OCI-M1 (cell line): ENCODE measurements at regions not wholly inside any gene's neighbourhood (a gene's known extent, or its start where the extent isn't known, plus 50 kb on each side); places are given as distances from the start of the nearest gene placed in this dataset.

Experiments used
- DNase-seq: peaks from one replicate; lab custom pipeline; 2025; lab: John Stamatoyannopoulos, UW

DNA sequence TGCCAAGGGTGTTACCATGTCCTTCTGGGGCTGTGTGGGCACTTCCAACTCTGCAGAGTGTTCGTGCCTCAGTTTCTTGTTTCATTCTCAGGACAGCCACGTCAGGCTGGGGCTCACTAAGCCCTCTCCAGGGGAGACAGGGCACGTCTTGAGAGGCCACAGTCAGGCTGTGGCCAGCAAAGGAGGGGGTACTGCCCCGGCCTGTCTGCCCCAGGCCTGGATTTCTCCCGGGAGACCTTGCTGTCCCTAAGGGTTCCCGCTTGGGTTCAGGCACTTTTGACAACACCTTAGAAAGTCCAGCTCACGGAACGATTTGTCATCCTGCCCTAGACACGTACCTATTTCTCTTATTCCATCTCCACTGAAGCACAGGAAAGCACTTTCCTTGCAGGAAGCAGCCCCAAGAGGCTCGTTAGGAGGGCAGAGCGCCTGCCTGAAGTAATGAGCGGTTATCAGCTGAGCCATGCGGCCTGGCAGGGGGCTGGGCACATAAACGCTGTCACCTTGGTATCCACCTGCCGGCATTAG is 290.4 kb upstream of the RTL1 start:
- no peak for DNase-seq

DNA sequence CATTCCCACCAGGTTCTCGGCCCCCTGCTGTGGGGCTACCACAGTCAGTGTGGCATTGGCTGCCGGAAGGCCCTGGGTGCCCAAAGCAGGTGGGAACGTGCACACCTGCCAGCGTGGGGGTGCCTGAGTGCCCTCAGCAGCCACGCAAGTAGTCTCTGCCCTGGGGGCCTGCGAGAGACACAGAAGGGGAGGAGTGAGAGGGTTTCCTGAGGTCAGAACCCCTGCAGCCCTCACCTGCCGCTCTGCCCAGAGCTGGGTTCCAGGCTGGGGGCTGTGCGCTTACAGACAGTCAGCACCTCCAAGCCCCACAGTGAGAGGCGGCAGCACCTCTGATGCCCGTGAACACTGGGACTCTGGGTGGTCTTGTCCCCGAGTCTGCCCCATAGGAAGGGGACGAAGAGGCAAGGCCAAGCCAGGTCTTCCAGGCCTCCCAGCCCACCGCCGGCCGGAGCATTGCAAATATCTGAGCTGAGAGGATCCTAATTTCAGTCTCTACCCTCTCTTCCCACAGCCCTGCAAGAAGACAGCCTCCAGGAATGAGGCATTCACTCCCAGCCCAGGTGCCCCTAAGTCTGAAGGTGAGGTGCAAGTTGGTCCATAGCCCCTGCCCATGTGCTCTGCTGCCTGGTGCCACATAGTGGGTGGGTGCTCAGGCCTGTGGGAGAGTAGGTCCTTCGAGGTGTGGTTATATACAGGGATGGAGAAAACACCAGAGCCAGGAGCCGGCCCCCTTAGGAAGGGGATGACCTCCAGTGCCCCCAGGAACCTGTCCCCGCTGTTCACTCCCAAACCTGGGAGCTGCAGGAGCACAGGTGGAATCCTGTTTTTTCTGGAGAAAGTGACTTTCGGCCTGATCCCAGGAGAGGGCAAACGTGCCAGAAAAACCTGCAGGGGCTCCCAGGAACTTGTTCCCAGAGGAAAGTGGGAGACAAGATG is 291.1 kb upstream of the RTL1 start:
- DNase-seq: no peak

DNA sequence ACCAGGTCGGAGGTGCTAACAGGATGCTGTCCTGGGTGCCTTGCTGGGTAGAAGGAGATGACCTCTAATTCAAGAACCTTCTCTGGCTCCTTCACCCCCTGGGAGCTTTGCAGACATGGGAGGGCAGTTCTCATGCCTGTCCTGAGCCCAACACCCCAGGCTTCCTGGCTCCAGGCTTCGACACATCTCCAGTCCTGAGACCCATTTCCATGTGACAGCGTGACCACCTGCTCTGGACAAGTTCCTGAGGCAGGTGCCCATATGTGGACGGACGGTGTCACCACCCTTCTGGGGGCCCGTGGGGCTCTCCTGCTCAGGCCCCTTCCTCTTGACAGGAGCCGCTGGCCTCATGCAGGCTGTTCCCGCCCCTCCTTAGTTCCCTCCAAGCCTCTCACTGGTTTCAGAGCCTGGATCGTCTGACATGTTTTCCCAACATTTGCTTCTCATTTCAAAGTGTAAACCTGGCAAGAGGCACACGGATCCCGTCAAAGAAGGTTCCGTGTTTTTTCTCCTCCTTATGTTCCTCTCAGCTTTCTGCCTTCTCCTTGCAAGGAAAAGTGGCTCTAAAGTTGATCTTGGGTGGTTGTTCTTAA is 291.9 kb upstream of the RTL1 start:
- DNase-seq: no peak

DNA sequence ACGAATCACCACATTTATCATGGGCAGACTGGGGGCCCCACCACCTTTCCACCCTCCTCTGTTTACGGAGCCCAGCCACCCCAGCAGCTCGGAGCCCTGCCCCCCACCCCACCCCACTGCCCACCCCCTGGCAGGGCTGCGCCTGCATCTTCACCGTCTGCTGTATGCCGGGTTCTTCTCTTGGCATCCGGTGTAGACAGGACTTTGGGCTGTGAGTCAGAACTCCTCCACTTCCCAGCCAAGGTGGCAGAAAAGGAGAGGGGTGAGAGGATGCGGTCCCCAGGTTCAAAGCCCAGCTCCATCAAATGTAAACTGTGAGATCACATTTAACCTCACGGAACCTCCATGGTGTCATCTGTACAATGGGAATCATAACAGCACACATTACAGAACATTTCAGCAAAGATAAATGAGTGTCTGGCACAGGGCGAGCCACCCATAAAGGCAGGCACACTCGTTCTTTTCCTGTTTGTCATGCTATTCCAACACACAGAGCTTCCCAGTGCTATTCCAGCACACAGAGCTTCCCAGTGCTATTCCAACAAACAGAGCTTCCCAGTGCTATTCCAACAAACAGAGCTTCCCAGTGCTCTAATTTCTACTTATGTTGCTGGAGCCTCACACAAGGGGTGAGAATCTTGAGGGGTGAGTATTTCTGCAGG is 292.7 kb upstream of the RTL1 start:
- DNase-seq: no peak

GRCh38 chr14:101196795-101197590 is 293.5 kb upstream of the RTL1 start:
- no peak for DNase-seq

GRCh38 chr14:101197595-101198397 is 294.3 kb upstream of the RTL1 start:
- DNase-seq: no peak

DNA sequence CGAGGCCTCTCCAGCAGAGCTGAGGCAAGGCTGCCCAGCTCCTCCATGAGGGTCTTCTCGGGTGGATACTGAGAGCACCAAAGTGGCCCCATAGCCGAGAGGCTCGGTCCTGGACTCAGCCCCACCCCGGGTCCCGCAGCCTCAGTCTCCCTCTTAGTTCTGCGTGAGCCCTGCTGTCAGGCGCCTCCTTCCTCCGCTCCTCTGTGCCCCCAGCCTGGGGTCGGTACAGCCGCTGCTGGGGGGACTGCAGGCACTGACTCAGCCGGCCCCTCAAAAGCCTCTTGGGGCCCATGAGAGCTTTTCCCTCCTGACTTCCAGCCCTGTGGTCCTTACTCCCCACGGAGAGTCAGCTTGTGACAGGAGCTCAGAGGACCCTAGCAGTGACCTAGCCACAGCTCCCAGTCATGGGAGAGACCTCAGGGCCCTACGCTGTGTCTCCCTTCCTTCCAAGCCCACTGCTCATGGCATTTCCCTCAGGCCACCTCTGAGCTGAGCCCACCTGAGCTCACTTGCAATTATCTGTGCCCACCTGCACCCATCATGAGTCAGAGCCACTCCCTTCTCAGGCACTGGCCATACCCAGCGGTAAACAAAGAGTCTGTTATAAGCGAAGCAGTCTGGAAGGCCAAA is 295.0 kb upstream of the RTL1 start:
- no peak for DNase-seq

GRCh38 chr14:101199028-101199770 is 295.7 kb upstream of the RTL1 start:
- DNase-seq: no peak

GRCh38 chr14:101200008-101200649 is 296.6 kb upstream of the RTL1 start:
- DNase-seq: no peak

DNA sequence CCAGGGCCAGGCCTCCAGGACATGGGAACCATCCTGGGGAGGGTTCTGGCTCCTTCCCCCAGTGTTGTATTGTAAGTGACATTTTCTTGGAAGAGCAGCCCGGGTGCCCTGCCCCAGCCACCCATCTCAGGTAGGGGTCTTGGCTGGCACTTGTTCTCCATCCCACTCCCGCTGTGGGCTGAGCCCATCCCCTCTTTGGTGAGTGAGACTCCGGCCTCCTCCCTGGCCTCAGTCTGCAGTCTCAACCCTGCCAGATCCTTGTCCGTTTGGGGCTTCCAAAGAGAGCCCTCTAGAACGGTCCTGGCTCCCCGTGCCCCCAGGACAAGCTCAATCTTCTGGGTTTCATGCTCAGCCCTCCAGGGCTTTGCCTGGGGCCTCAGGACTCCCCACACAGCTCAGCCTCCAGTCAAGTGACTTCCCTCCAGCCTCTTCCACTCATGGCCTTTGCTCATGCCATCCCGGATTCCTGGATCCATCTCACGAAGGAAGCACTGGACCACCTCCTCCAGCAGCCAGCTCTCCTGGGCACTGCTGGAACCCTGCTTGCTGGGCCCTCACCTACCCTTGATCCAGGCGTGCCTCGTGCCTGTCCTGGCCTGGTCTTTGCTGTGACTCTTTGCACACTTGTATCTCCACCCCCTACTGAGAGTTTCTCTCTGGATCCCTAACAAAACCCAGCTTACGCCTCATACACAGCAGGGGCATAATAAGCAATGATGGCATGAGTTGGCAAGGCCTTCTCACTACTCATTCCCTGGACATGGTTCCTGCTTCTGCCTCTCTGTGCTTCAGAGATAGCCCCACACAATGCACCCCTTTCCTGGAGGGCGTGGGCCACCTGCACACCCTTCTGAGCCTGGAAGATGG is 297.4 kb upstream of the RTL1 start:
- DNase-seq: no peak

- no peak for DNase-seq
These were observed 298.1 kb upstream of the RTL1 start for GRCh38 chr14:101201535-101202151.

DNA sequence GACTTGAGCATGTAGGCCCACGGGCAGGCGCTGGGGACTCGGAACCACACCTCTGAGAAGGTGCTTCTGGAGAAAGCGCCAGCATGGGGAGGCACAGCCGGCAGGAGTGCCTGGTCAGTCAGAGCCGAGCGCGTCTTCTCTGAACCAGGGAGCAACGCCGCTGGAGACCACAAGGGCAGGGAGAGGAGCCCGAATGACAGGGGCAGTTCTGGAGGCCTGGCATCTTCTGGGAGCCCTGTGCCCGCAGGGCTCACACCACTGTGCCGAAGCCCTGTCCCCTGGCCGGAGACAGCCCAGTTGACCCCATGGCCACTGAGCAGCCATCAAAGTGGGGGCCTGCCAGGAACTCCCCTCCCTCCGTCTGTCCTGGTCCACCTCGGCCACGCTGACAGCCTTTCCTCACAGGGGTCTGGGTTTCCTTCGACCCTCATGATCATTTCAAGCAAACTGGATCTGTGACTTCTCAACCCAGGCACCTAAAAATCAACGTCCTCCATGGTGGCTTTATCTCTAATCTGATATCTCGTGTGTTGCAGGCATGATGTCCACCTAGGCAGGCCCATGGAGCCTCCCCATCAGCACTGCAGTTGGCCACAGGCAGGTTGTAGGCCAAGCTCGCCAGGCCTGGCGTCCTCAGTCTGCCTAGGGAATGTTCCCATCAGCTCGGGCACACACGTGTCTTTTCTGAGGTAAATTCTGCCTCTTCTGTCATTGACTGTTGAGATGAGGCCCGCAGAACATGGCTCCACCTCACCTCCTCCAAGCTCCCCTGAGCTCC is 299.3 kb upstream of the RTL1 start:
- no peak for DNase-seq

DNA sequence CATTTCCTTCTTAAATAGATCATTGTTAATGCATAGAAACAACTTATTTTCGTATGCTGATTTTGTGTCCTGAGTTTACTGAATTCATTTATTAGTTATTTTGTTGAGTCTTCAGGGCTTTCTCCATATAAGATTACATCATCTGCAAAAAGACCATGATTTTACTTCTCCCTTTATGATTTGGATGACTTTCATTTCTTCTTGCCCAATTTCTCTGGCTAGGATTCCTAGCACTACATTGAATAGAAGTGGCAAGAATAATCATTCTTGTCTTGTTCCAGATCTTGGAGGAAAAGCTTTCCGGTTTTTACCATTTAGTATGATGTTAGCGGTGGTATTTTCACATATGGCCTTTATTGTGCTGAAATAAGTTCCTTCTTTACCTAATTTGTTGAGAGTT is 303.0 kb upstream of the RTL1 start:
- no peak for DNase-seq

DNA sequence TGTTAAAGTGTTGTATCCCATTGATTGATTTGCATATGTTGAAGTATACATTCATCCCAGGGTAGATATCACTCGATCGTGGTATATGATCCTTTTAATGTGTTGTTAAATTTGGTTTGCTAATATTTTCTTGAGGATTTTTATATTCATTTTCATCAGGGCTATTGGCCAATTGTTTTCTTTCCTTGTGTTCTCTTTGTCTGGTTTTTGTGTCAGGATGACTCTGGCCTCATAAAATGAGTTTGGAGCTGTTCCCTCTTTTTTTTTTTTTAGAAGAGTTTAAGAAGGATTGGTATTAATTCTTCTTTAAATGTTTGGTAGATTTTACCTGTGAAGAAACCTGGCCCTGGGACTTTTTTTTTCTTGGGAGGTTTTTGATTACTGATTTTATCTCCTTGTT is 303.5 kb upstream of the RTL1 start:
- DNase-seq: no peak

- no peak for DNase-seq
These were observed 304.4 kb upstream of the RTL1 start for GRCh38 chr14:101207897-101208296.

- no peak for DNase-seq
These were observed 306.1 kb upstream of the RTL1 start for GRCh38 chr14:101209594-101209993.

GRCh38 chr14:101215266-101215665 is 311.7 kb upstream of the RTL1 start:
- DNase-seq: no peak
